DOHH2 (cell line): ENCODE measurements at regions not wholly inside any gene's neighbourhood (a gene's known extent, or its start where the extent isn't known, plus 50 kb on each side); places are given as distances from the start of the nearest gene placed in this dataset.

Experiments used
- H3F3A ChIP-seq: fragments of 200-600 bp; sonication (generic), shearing (Covaris generic); 2 replicates; pipeline ENCODE4 v1.6.0; 2016; ENCODE audit warnings: antibody characterized with exemption, mild to moderate bottlenecking; ENCODE audit not compliant: control insufficient read depth, insufficient read depth
- H3K27ac ChIP-seq: fragments of 200-600 bp; sonication (generic); 2 replicates; pipeline ENCODE4 v1.5.1; 2014; ENCODE audit warnings: low read depth, mild to moderate bottlenecking, low read length, moderate library complexity
- H3K27me3 ChIP-seq: fragments of 200-600 bp; sonication (generic); 2 replicates; pipeline ENCODE4 v1.6.1; 2014; ENCODE audit warnings: mild to moderate bottlenecking, low read length, mixed read lengths; ENCODE audit not compliant: control insufficient read depth
- H3K36me3 ChIP-seq: fragments of 200-600 bp; sonication (generic); 2 replicates; pipeline ENCODE4 v1.6.1; 2014; ENCODE audit warnings: mild to moderate bottlenecking, low read length, moderate library complexity, mixed read lengths; ENCODE audit not compliant: control insufficient read depth
- H3K4me1 ChIP-seq: fragments of 200-600 bp; sonication (generic); 2 replicates; pipeline ENCODE4 v1.6.1; 2014; ENCODE audit warnings: mild to moderate bottlenecking, low read length, mixed read lengths; ENCODE audit not compliant: control insufficient read depth
- H3K4me2 ChIP-seq: fragments of 200-600 bp; sonication (generic); 2 replicates; pipeline ENCODE4 v1.6.0; 2014; ENCODE audit warnings: mild to moderate bottlenecking, low read length, moderate library complexity
- H3K4me3 ChIP-seq: fragments of 200-600 bp; sonication (generic); 2 replicates; pipeline ENCODE4 v1.5.1; 2014; ENCODE audit warnings: mild to moderate bottlenecking, low read length, mixed read lengths
- H3K79me2 ChIP-seq: fragments of 200-600 bp; sonication (generic); 2 replicates; pipeline ENCODE4 v1.6.1; 2014; ENCODE audit warnings: mild to moderate bottlenecking, low read length, mixed read lengths; ENCODE audit not compliant: control insufficient read depth
- H3K9me2 ChIP-seq: fragments of 200-600 bp; sonication (generic); replicated peaks from 2 replicates; pipeline ENCODE4 v1.6.1; 2014; ENCODE audit warnings: mild to moderate bottlenecking, low read length, mixed read lengths; ENCODE audit not compliant: control insufficient read depth
- H3K9me3 ChIP-seq: fragments of 200-600 bp; sonication (generic); 2 replicates; pipeline ENCODE4 v1.6.1; 2014; ENCODE audit warnings: antibody characterized with exemption, low read length, mixed read lengths; ENCODE audit not compliant: control insufficient read depth, insufficient read depth
- H4K20me1 ChIP-seq: fragments of 200-600 bp; sonication (generic); 2 replicates; pipeline ENCODE4 v1.6.0; 2014; ENCODE audit warnings: low read depth, mild to moderate bottlenecking, antibody characterized with exemption, low read length, moderate library complexity; ENCODE audit not compliant: control insufficient read depth, insufficient read depth
- EZH2phosphoT487 ChIP-seq: fragments of 200-600 bp; sonication (generic); IDR thresholded peaks from 2 replicates; pipeline ENCODE4 v1.6.1; 2017; ENCODE audit warnings: borderline replicate concordance, mild to moderate bottlenecking, antibody characterized with exemption, low read length, moderate library complexity, mixed read lengths
- TF ChIP-seq, protein P1 (sequence below): fragments of 200-600 bp; sonication (generic); IDR thresholded peaks from one replicate; pipeline ENCODE4 v1.5.1; 2014; ENCODE audit warnings: antibody characterized with exemption, mild to moderate bottlenecking, low read depth, low read length; ENCODE audit not compliant: poor library complexity, severe bottlenecking

DNA sequence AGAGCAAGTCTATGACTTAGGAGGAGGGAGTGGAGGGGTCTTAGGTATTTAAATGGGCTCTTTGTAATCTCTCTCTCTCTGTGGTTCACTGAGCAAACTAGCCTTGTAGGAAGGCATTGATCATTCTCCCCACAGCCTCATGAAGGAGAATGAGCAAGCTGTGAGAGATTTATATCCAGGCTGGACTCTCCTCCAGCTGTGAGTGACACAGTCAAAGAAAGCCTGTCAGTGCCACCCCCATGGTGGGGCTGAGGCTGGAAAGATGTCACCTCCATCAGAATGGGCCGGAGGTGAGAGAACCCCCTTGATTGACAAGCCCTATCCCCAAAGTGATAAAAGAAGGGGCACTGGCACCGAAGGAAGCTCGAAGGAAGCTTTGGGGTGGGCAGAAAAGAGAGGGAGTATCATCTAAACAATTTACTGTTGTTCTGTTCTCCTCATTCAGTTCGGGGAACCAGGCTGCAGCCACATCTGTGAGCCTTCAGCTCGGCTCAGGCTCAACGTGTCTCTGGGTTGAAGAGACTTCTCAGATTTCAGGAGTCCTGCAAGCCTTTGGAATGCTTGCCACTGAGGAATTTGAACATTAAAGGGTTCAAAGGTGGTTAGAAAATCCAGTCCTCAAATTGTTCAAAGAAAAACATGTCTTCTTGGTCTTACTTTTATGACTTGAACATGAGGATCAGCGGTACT lies 538.2 kb upstream of the ZNF462 start:
- H3K4me2 ChIP-seq = no peak overlapping the region
- no peaks in the 10 kb centered on the region for H3K9me2 ChIP-seq
- H3K4me1 ChIP-seq = no peaks in the 10 kb centered on the region
- no peak overlapping the region for H3K4me3 ChIP-seq
- H3F3A ChIP-seq = no peaks in the 10 kb centered on the region
- H3K27me3 ChIP-seq = no peaks in the 10 kb centered on the region
- no peaks in the 10 kb centered on the region for H4K20me1 ChIP-seq
- no peaks in the 10 kb centered on the region for H3K9me3 ChIP-seq
- no peak overlapping the region for H3K27ac ChIP-seq
- TF ChIP-seq EZH2phosphoT487 = no peak
- TF ChIP-seq, protein P1, sequence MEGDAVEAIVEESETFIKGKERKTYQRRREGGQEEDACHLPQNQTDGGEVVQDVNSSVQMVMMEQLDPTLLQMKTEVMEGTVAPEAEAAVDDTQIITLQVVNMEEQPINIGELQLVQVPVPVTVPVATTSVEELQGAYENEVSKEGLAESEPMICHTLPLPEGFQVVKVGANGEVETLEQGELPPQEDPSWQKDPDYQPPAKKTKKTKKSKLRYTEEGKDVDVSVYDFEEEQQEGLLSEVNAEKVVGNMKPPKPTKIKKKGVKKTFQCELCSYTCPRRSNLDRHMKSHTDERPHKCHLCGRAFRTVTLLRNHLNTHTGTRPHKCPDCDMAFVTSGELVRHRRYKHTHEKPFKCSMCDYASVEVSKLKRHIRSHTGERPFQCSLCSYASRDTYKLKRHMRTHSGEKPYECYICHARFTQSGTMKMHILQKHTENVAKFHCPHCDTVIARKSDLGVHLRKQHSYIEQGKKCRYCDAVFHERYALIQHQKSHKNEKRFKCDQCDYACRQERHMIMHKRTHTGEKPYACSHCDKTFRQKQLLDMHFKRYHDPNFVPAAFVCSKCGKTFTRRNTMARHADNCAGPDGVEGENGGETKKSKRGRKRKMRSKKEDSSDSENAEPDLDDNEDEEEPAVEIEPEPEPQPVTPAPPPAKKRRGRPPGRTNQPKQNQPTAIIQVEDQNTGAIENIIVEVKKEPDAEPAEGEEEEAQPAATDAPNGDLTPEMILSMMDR = no peak
- H3K36me3 ChIP-seq = no peaks in the 10 kb centered on the region
- H3K79me2 ChIP-seq = no peaks in the 10 kb centered on the region

DNA sequence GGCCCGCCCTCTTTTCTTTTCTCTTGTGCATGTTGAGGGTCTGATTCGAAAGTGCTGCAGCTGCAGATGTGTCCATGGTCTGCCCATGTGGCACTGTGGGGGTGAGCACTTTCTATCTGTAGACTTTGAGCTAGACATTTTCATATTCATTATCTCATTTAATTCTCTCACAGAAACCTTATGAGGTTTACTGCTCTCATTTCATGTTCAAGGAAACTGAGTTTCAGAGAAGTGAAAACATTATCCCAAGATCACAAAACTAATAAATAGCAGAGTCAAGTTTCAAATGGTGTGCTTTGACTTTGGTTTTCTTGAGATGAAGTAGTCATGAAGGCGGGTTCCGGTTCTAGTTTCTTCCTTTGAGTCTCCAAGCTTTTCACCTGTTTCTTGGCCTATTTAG lies 536.5 kb upstream of the ZNF462 start:
- Histone ChIP-seq H3K36me3 (no peaks in the 10 kb centered on the region), H3K79me2 (no peaks in the 10 kb centered on the region), H3K4me1 (no peaks in the 10 kb centered on the region), H3K27me3 (no peaks in the 10 kb centered on the region), H3F3A (no peaks in the 10 kb centered on the region), H3K9me2 (no peaks in the 10 kb centered on the region), H3K9me3 (no peaks in the 10 kb centered on the region), H3K4me2 (no peak overlapping the region), H4K20me1 (no peaks in the 10 kb centered on the region), H3K4me3 (no peak overlapping the region), H3K27ac (no peak overlapping the region)
- TF ChIP-seq, protein P1 = no peak
- no peak for TF ChIP-seq EZH2phosphoT487

DNA sequence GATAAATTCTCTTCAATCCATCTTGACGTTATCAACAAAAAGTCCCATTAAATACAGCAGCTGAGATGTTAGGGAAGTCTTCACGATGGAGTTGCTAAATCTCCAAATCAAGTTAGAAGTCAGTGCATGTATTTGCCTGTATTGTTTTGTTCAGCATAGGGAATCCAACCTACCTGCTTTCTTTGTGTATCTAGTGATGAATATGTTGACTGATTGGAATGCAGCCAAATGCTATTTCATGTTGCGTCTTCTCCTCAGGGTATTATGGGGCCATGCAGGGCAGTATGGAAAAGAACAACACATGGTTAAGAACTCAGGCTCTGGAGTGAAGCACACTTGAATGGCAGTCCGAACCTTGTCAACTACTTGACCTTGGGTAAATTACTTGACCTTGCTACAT lies 529.5 kb upstream of the ZNF462 start:
- Histone ChIP-seq H3K79me2 (no peaks in the 10 kb centered on the region), H3K27me3 (no peaks in the 10 kb centered on the region), H4K20me1 (no peaks in the 10 kb centered on the region), H3K4me3 (no peak overlapping the region), H3K36me3 (no peaks in the 10 kb centered on the region), H3K9me2 (no peaks in the 10 kb centered on the region), H3K4me2 (no peak overlapping the region), H3K9me3 (no peaks in the 10 kb centered on the region), H3F3A (no peaks in the 10 kb centered on the region), H3K27ac (no peak overlapping the region), H3K4me1 (no peaks in the 10 kb centered on the region)
- TF ChIP-seq, protein P1 = no peak
- TF ChIP-seq EZH2phosphoT487 = no peak
